MM.1S (cell line): ENCODE measurements at regions not wholly inside any gene's neighbourhood (a gene's known extent, or its start where the extent isn't known, plus 50 kb on each side); places are given as distances from the start of the nearest gene placed in this dataset.

Source experiments
- DNase-seq: peaks from one replicate; pipeline ENCODE4 v3.0.0-alpha.2; 2015
- H2AFZ ChIP-seq: fragments of 300-600 bp; sonication (generic); 2 replicates; pipeline ENCODE4 v1.6.0; 2016; ENCODE audit warnings: antibody characterized with exemption, low read length
- H3F3A ChIP-seq: fragments of 300-600 bp; sonication (generic); 2 replicates; pipeline ENCODE4 v1.6.1; 2016; ENCODE audit warnings: mild to moderate bottlenecking, antibody characterized with exemption, low read length, moderate library complexity, mixed read lengths; ENCODE audit not compliant: insufficient read depth
- H3K27ac ChIP-seq: fragments of 300-600 bp; sonication (generic); 2 replicates; pipeline ENCODE4 v1.5.1; 2016; ENCODE audit warnings: mild to moderate bottlenecking, low read length
- H3K27me3 ChIP-seq: fragments of 300-600 bp; sonication (generic); replicated peaks from 2 replicates; pipeline ENCODE4 v1.6.0; 2016; ENCODE audit warnings: low read length; ENCODE audit not compliant: insufficient read depth
- H3K36me3 ChIP-seq: fragments of 300-600 bp; sonication (generic); replicated peaks from 2 replicates; pipeline ENCODE4 v1.6.1; 2016; ENCODE audit warnings: mild to moderate bottlenecking, low read length, mixed read lengths; ENCODE audit not compliant: insufficient read depth
- H3K4me1 ChIP-seq: fragments of 300-600 bp; sonication (generic); 2 replicates; pipeline ENCODE4 v1.6.1; 2016; ENCODE audit warnings: low read length, mixed read lengths
- H3K4me2 ChIP-seq: fragments of 300-600 bp; sonication (generic); 2 replicates; pipeline ENCODE4 v1.6.0; 2016; ENCODE audit warnings: low read depth, low read length
- H3K4me3 ChIP-seq: fragments of 300-600 bp; sonication (generic); 2 replicates; pipeline ENCODE4 v1.5.1; 2016; ENCODE audit warnings: low read length, mixed read lengths
- H3K79me2 ChIP-seq: fragments of 300-600 bp; sonication (generic); 2 replicates; pipeline ENCODE4 v1.6.1; 2016; ENCODE audit warnings: mixed run types, low read length, mixed read lengths
- H3K9ac ChIP-seq: fragments of 300-600 bp; sonication (generic); 2 replicates; pipeline ENCODE4 v1.6.1; 2016; ENCODE audit warnings: low read length, mixed read lengths
- H3K9me2 ChIP-seq: fragments of 300-600 bp; sonication (generic); replicated peaks from 2 replicates; pipeline ENCODE4 v1.6.1; 2016; ENCODE audit warnings: mild to moderate bottlenecking, low read length, mixed read lengths; ENCODE audit not compliant: insufficient read depth
- H3K9me3 ChIP-seq: fragments of 300-600 bp; sonication (generic); replicated peaks from 2 replicates; pipeline ENCODE4 v1.6.1; 2016; ENCODE audit warnings: mild to moderate bottlenecking, low read length, mixed read lengths; ENCODE audit not compliant: insufficient read depth
- H4K20me1 ChIP-seq: fragments of 300-600 bp; sonication (generic); 2 replicates; pipeline ENCODE4 v1.6.1; 2016; ENCODE audit warnings: mild to moderate bottlenecking, low read length, moderate library complexity, mixed read lengths; ENCODE audit not compliant: insufficient read depth
- EZH2 ChIP-seq: fragments of 300-600 bp; sonication (generic); optimal IDR thresholded peaks from 2 replicates; pipeline ENCODE3; 2017; ENCODE audit warnings: low read depth, mild to moderate bottlenecking, antibody characterized with exemption, low read length, mixed read lengths
- EZH2phosphoT487 ChIP-seq: fragments of 300-600 bp; sonication (generic); IDR thresholded peaks from 2 replicates; pipeline ENCODE4 v1.6.1; 2018; ENCODE audit warnings: antibody characterized with exemption, low read length
- TF ChIP-seq, protein P1 (sequence below): fragments of 300-600 bp; sonication (generic); IDR thresholded peaks from 2 replicates; pipeline ENCODE4 v1.5.1; 2016; ENCODE audit warnings: antibody characterized with exemption, low read length, mixed read lengths

DNA sequence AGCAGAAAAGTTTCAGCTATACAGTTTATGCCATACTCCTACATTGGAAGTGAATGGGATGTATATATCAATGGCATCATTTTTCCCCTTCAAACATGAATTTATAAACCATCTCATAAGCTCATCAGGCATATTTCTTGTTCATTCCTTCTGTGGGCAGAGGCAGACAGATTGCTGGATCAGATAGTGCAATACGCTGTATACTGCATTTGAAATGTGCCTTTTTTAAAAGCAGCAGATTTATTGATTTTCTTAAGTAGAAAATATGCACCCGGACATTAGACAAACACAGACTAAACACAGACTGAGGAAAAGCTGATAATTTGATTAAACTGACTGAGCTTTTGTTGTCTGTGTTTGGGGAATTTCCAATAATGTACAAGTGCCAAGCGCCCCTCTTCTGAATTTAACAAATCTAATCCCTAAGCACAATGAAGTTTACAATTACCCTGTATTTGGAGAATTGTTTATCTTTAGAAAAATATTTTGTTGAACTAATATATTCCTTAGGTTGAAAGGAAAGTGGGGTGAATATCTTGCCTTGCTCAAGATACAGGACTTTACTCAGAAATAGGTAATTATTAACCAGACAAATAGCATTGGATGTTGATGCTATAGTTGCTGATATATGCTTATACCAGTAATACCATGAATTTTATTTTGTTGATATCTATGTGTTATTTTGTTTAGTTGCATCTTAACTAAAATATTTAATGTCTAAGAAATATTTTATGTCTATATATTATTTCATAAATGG, 566.6 kb upstream of the MEF2C start:
- H3F3A ChIP-seq: no peaks in the 10 kb centered on the region
- no peaks in the 10 kb centered on the region for H3K9me2 ChIP-seq
- no peaks in the 10 kb centered on the region for H3K9me3 ChIP-seq
- H3K4me2 ChIP-seq: no peak overlapping the region
- H3K27me3 ChIP-seq: no peaks in the 10 kb centered on the region
- no peaks in the 10 kb centered on the region for H4K20me1 ChIP-seq
- TF ChIP-seq, protein P1, sequence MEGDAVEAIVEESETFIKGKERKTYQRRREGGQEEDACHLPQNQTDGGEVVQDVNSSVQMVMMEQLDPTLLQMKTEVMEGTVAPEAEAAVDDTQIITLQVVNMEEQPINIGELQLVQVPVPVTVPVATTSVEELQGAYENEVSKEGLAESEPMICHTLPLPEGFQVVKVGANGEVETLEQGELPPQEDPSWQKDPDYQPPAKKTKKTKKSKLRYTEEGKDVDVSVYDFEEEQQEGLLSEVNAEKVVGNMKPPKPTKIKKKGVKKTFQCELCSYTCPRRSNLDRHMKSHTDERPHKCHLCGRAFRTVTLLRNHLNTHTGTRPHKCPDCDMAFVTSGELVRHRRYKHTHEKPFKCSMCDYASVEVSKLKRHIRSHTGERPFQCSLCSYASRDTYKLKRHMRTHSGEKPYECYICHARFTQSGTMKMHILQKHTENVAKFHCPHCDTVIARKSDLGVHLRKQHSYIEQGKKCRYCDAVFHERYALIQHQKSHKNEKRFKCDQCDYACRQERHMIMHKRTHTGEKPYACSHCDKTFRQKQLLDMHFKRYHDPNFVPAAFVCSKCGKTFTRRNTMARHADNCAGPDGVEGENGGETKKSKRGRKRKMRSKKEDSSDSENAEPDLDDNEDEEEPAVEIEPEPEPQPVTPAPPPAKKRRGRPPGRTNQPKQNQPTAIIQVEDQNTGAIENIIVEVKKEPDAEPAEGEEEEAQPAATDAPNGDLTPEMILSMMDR: no peak
- no peak for TF ChIP-seq EZH2phosphoT487
- TF ChIP-seq EZH2: no peak
- no peak overlapping the region for H3K27ac ChIP-seq
- DNase-seq: no peak
- no peak overlapping the region for H3K4me3 ChIP-seq
- H3K36me3 ChIP-seq: no peaks in the 10 kb centered on the region
- H3K9ac ChIP-seq: no peak overlapping the region
- no peak overlapping the region for H2AFZ ChIP-seq
- H3K4me1 ChIP-seq: no peaks in the 10 kb centered on the region
- H3K79me2 ChIP-seq: no peaks in the 10 kb centered on the region

GRCh38 chr5:89447027-89447426, 564.0 kb upstream of the MEF2C start:
- no peaks in the 10 kb centered on the region for H3K9me2 ChIP-seq
- no peak overlapping the region for H3K4me2 ChIP-seq
- TF ChIP-seq EZH2: no peak
- TF ChIP-seq EZH2phosphoT487: no peak
- TF ChIP-seq, protein P1: no peak
- no peak overlapping the region for H3K27ac ChIP-seq
- no peak overlapping the region for H3K9ac ChIP-seq
- H3F3A ChIP-seq: no peaks in the 10 kb centered on the region
- no peaks in the 10 kb centered on the region for H3K4me1 ChIP-seq
- no peak for DNase-seq
- H3K9me3 ChIP-seq: no peaks in the 10 kb centered on the region
- H3K79me2 ChIP-seq: no peaks in the 10 kb centered on the region
- H3K36me3 ChIP-seq: no peaks in the 10 kb centered on the region
- no peaks in the 10 kb centered on the region for H3K27me3 ChIP-seq
- H3K4me3 ChIP-seq: no peak overlapping the region
- H2AFZ ChIP-seq: no peak overlapping the region
- H4K20me1 ChIP-seq: no peaks in the 10 kb centered on the region

DNA sequence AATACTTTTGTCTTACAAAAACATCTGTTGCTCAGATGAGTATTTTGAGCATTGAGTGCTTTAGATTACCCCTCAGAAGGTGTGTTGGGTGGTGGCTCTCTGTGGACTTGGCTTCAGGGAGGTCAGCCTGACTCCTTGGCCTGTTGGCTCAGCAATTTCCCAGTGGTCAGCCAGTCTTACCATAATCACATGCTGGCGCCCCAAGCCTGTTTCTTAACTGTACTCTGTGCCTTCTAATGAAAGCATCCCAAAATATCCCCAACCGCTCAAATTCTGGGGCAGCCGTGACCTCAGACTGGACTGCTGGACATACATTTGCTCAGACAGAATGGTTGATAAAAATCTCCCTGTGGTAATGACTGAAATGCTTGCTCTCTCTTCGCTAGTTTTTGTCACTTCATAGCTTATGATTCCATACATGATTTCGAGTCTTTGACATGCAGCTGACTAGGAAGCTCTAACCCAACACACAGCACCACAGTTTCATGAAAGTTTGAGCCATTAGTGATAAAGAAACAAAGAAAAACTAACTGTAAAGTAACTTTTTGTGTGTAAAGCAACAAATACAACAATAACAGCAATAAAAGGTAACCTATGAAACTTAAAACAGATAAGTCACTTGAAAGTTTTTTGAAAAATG, 562.2 kb upstream of the MEF2C start:
- Histone ChIP-seq H3K27me3 (no peaks in the 10 kb centered on the region), H3K9ac (no peak overlapping the region), H3K9me2 (no peaks in the 10 kb centered on the region), H4K20me1 (no peaks in the 10 kb centered on the region), H3K79me2 (no peaks in the 10 kb centered on the region), H3K4me2 (no peak overlapping the region), H3K36me3 (no peaks in the 10 kb centered on the region), H3K4me1 (no peaks in the 10 kb centered on the region), H3K9me3 (no peaks in the 10 kb centered on the region), H3F3A (no peaks in the 10 kb centered on the region), H3K4me3 (no peak overlapping the region), H2AFZ (no peak overlapping the region), H3K27ac (no peak overlapping the region)
- TF ChIP-seq EZH2 (no peak), EZH2phosphoT487 (no peak)
- TF ChIP-seq, protein P1: no peak
- no peak for DNase-seq
